Right lobe of liver (tissue), 4 donors: ENCODE measurements at regions not wholly inside any gene's neighbourhood (a gene's known extent, or its start where the extent isn't known, plus 50 kb on each side); places are given as distances from the start of the nearest gene placed in this dataset.

Source experiments
- POLR2A ChIP-seq: fragments of 450-650 bp; IDR thresholded peaks from one replicate; pipeline ENCODE4 v1.6.1; 2017; ENCODE audit warnings: antibody characterized with exemption, mild to moderate bottlenecking
- TF ChIP-seq, protein P1 (sequence below), 4 donors: fragments of 200-600 bp in 3 of 4; fragments of 450-650 bp in 1 of 4; IDR thresholded peaks; one replicate each; pipeline versions ENCODE4 v1.5.1 to v1.8.0; 2016 to 2022; ENCODE audit warnings: antibody characterized with exemption in 4 of 4, mild to moderate bottlenecking in 2 of 4
- donor health status: DM: no; HTN: no; CAD: no.
- donor health status: DM: no; HTN: no; CAD: no.
- donor health status: DM: no; HTN: yes; CAD: no.

DNA sequence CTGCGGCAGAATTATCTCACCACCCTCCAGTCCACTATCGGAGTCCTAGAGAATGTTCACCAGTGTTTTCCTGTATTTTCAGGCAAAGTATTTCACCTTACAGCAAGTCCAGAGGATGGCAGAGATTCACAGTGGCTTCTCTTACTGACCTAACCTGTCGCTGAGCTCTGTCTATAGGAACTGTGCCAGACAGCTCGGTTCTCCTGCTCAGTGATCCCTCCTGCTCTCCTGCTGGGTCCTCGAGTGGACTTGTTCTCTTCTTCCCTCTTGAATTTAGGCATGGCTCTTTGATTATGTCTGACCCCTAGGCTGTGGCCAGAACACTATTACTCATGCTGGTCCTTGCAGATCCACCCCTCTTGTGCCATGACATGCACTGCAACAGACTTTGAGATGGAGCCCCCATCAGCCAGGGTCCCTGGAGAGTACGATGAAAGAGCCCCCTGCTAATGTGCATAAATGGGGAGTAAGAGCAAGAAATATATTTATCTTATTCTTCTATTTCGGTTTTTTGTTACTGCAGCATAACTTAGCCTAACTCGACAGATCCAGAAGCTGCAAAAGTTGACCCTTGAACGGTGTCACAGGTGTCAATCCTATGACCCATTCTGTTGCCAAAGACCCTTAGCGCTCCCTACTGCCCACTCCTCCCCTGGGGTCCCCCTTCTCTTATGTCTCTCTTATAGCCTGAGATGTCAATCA is 439.4 kb downstream of the ZNF536 start:
- TF ChIP-seq, protein P1, sequence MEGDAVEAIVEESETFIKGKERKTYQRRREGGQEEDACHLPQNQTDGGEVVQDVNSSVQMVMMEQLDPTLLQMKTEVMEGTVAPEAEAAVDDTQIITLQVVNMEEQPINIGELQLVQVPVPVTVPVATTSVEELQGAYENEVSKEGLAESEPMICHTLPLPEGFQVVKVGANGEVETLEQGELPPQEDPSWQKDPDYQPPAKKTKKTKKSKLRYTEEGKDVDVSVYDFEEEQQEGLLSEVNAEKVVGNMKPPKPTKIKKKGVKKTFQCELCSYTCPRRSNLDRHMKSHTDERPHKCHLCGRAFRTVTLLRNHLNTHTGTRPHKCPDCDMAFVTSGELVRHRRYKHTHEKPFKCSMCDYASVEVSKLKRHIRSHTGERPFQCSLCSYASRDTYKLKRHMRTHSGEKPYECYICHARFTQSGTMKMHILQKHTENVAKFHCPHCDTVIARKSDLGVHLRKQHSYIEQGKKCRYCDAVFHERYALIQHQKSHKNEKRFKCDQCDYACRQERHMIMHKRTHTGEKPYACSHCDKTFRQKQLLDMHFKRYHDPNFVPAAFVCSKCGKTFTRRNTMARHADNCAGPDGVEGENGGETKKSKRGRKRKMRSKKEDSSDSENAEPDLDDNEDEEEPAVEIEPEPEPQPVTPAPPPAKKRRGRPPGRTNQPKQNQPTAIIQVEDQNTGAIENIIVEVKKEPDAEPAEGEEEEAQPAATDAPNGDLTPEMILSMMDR (IDR thresholded peaks at IDR 0.05), result no peak
- TF ChIP-seq POLR2A, result no peak
